ENCODE measurements at regions not wholly inside any gene's neighbourhood (a gene's known extent, or its start where the extent isn't known, plus 50 kb on each side); places are given as distances from the start of the nearest gene placed in this dataset.

- no peak for TF ChIP-seq SIN3A (conservative IDR thresholded peaks at IDR 0.05 in 1 of 2, IDR thresholded peaks at IDR 0.05 in 1 of 2; ENCODE audit: low read depth in 1 of 2, low read length in 2 of 2)
- no peak for TF ChIP-seq HDAC2 (IDR thresholded peaks at IDR 0.05; ENCODE audit: borderline replicate concordance in 1 of 2, low read depth in 2 of 2, low read length in 2 of 2)
- no peak for TF ChIP-seq GTF2F1 (IDR thresholded peaks at IDR 0.05; ENCODE audit: borderline replicate concordance, low read depth, low read length)
- no peak for TF ChIP-seq EP300 (IDR thresholded peaks at IDR 0.05; ENCODE audit: borderline replicate concordance in 1 of 2, low read depth in 2 of 2, low read length in 2 of 2)
- no peak for TF ChIP-seq TCF12 (IDR thresholded peaks at IDR 0.05; ENCODE audit: low read depth, low read length)
- TF ChIP-seq BACH1 (IDR thresholded peaks at IDR 0.05; ENCODE audit: low read length): no peak
- no peak for TF ChIP-seq CHD2 (IDR thresholded peaks at IDR 0.05; ENCODE audit: low read length)
These were observed 395.9 kb downstream of the CDH26 start (continued) for GRCh38 chr20:60354024-60354580.

Data from H1 (cell line).